ENCODE measurements at regions not wholly inside any gene's neighbourhood (a gene's known extent, or its start where the extent isn't known, plus 50 kb on each side); places are given as distances from the start of the nearest gene placed in this dataset.

DNA sequence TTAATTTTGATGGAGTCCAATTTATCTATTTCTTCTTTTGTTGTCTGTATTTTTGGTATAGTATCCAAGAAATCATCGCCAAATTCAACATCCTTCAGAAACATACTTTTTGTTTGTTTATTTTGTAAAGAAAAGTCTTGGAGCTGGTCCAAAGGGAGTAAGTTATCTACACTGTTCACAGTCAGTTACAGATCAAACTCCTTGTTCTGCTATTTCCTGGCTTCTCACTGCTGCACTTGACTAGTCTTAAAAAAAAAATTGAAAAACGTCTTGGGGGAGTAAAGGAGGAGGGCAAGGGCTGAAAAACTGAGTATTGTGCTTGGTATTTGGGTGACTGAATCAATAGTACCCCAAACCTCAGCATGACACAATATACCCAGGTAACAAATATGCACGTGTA lies 105.6 kb downstream of the NFKBIZ start:
- H3K4me1 ChIP-seq (ENCODE audit: insufficient read depth, low read length, poor library complexity, severe bottlenecking) = peaks cover 3% of the 10 kb centered on the region
- BruUV-seq (replicated peaks) = no TSS peak
- no peaks in the 10 kb centered on the region for H3K9me3 ChIP-seq (ENCODE audit: low read depth, low read length, poor library complexity, severe bottlenecking)
- POLR2A ChIA-PET (ENCODE audit: low non-redundant PET) = no interaction called here
- no peak for DNase-seq (ENCODE audit: low spot score)
- intact Hi-C loops (cut with micrococcal nuclease; ENCODE audit: unreplicated experiment) = no loop called here
- CTCF ChIA-PET = no interaction called here
- TF ChIP-seq, protein P1, sequence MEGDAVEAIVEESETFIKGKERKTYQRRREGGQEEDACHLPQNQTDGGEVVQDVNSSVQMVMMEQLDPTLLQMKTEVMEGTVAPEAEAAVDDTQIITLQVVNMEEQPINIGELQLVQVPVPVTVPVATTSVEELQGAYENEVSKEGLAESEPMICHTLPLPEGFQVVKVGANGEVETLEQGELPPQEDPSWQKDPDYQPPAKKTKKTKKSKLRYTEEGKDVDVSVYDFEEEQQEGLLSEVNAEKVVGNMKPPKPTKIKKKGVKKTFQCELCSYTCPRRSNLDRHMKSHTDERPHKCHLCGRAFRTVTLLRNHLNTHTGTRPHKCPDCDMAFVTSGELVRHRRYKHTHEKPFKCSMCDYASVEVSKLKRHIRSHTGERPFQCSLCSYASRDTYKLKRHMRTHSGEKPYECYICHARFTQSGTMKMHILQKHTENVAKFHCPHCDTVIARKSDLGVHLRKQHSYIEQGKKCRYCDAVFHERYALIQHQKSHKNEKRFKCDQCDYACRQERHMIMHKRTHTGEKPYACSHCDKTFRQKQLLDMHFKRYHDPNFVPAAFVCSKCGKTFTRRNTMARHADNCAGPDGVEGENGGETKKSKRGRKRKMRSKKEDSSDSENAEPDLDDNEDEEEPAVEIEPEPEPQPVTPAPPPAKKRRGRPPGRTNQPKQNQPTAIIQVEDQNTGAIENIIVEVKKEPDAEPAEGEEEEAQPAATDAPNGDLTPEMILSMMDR (conservative IDR thresholded peaks at IDR 0.05; ENCODE audit: low read depth, low read length) = no peak
- no peak for TF ChIP-seq EZH2 (IDR thresholded peaks at IDR 0.05; ENCODE audit: borderline replicate concordance, low read depth, low read length, poor library complexity, severe bottlenecking)
- no peaks in the 10 kb centered on the region for H3K36me3 ChIP-seq (ENCODE audit: insufficient read depth, low read length, poor library complexity, severe bottlenecking)
- no peak overlapping the region for H3K4me3 ChIP-seq (ENCODE audit: low read depth, low read length, poor library complexity, severe bottlenecking)
- no peaks in the 10 kb centered on the region for H3K27me3 ChIP-seq (replicated peaks; ENCODE audit: insufficient read depth, low read depth, low read length, poor library complexity)
- no peak overlapping the region for H3K27ac ChIP-seq (ENCODE audit: low read depth, low read length, poor library complexity, severe bottlenecking)

DNA sequence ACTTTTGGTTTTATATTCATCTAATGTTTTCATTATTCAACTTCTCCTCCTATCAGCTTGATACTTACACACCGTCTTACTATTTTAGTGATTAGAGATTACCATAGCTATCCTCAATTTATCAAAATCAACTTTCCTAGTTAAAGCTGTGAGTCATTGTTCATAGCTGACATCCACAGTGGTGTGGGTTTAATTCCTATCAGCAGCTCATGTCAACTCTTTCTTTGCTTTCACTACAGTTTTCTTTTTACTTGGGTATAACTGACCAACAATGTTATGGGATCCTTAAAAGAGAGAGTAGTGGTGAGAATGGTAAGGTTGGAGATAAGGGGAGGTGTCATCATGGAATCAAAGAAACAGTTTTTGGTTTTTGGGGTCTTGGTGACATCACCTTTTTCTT lies 112.7 kb downstream of the NFKBIZ start:
- Histone ChIP-seq H3K27ac (ENCODE audit: low read depth, low read length, poor library complexity, severe bottlenecking) (no peak overlapping the region), H3K4me1 (ENCODE audit: insufficient read depth, low read length, poor library complexity, severe bottlenecking) (no peaks in the 10 kb centered on the region), H3K36me3 (ENCODE audit: insufficient read depth, low read length, poor library complexity, severe bottlenecking) (no peaks in the 10 kb centered on the region), H3K9me3 (ENCODE audit: low read depth, low read length, poor library complexity, severe bottlenecking) (no peaks in the 10 kb centered on the region), H3K4me3 (ENCODE audit: low read depth, low read length, poor library complexity, severe bottlenecking) (no peak overlapping the region), H3K27me3 (replicated peaks; ENCODE audit: insufficient read depth, low read depth, low read length, poor library complexity) (no peaks in the 10 kb centered on the region)
- BruUV-seq (replicated peaks) = no TSS peak
- CTCF ChIA-PET = no interaction called here
- no peak for TF ChIP-seq EZH2 (IDR thresholded peaks at IDR 0.05; ENCODE audit: borderline replicate concordance, low read depth, low read length, poor library complexity, severe bottlenecking)
- TF ChIP-seq, protein P1 (conservative IDR thresholded peaks at IDR 0.05; ENCODE audit: low read depth, low read length) = no peak
- no peak for DNase-seq (ENCODE audit: low spot score)
- POLR2A ChIA-PET (ENCODE audit: low non-redundant PET) = interaction anchor here (0.6 kb wide), 1 partner anchor 387 kb away, joined by 6 read pairs; no protein-coding TSS in a partner anchor
- intact Hi-C loops (cut with micrococcal nuclease; ENCODE audit: unreplicated experiment) = no loop called here

DNA sequence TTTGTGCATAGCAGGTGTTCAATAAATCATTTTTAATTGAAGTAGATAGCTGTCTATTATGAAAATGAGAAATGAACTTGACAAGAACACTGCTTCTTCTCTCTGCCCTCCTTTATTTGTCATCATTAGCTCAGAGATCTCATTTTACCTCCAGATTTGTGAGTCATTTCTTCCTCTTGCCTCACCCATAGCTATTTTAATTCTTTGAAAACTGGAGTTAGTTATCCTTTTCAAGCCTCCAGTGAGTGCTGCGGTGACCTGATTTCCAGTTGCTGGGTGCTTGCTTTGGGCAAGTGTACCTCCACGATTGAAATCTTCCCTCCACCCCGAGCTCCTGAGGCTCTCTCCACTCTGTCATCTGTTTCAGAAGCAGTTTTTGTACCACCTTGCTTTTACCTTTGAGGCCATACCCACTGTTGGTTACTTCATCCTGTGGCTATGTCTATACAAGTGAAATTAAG lies 114.6 kb downstream of the NFKBIZ start:
- CTCF ChIA-PET = no interaction called here
- DNase-seq (ENCODE audit: low spot score) = no peak
- intact Hi-C loops (cut with micrococcal nuclease; ENCODE audit: unreplicated experiment) = no loop called here

More for the DNA sequence above, 114.6 kb downstream of the NFKBIZ start:
- H3K36me3 ChIP-seq (ENCODE audit: insufficient read depth, low read length, poor library complexity, severe bottlenecking) = no peaks in the 10 kb centered on the region
- H3K4me3 ChIP-seq (ENCODE audit: low read depth, low read length, poor library complexity, severe bottlenecking) = no peak overlapping the region
- no TSS peak for BruUV-seq (replicated peaks)
- POLR2A ChIA-PET (ENCODE audit: low non-redundant PET) = no interaction called here
- H3K27ac ChIP-seq (ENCODE audit: low read depth, low read length, poor library complexity, severe bottlenecking) = no peak overlapping the region
- H3K4me1 ChIP-seq (ENCODE audit: insufficient read depth, low read length, poor library complexity, severe bottlenecking) = no peaks in the 10 kb centered on the region
- H3K27me3 ChIP-seq (replicated peaks; ENCODE audit: insufficient read depth, low read depth, low read length, poor library complexity) = no peaks in the 10 kb centered on the region
- TF ChIP-seq EZH2 (IDR thresholded peaks at IDR 0.05; ENCODE audit: borderline replicate concordance, low read depth, low read length, poor library complexity, severe bottlenecking) = no peak
- TF ChIP-seq, protein P1 (conservative IDR thresholded peaks at IDR 0.05; ENCODE audit: low read depth, low read length) = no peak
- H3K9me3 ChIP-seq (ENCODE audit: low read depth, low read length, poor library complexity, severe bottlenecking) = no peaks in the 10 kb centered on the region

Data from A673 (cell line).